ENCODE measurements at regions not wholly inside any gene's neighbourhood (a gene's known extent, or its start where the extent isn't known, plus 50 kb on each side); places are given as distances from the start of the nearest gene placed in this dataset.
"Not testable (repeated sequence)": the region's sequence is repeated elsewhere in the genome, so short reads cannot be mapped to it uniquely, and the experiment has no call there.

DNA sequence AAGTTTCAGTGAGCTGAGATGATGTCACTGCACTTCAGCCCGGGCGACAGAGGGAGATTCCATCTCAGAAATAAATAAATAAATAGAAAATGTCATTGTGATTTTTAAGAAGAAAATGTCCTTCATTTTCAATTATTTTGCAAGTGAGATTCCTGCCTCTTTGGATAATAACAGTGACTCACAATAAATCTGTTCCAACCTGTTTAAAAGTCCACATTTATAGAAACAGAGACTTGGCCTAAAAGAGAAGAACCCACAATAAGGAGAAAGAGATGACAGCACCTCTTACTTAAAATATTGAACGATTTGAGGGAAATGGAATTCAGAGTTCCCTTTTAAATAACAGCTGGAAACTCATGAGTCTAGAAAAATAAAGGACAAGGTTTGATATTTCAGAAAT is 373.4 kb upstream of the NOX3 start:
- no peak overlapping the region for H3K4me3 Mint-ChIP-seq
- Histone ChIP-seq H3K27me3 (ENCODE audit: control insufficient read depth, insufficient read depth, low read length) (no peaks in the 10 kb centered on the region), H3K4me1 (ENCODE audit: control insufficient read depth, insufficient read depth, low read length, poor library complexity, severe bottlenecking) (no peaks in the 10 kb centered on the region), H3K27ac (ENCODE audit: insufficient read depth, low read length, poor library complexity, severe bottlenecking) (no peak overlapping the region), H3K4me3 (ENCODE audit: low read depth, low read length) (no peak overlapping the region), H3K36me3 (ENCODE audit: control insufficient read depth, insufficient read depth, low read length) (no peaks in the 10 kb centered on the region), H3K9me3 (ENCODE audit: control insufficient read depth in 2 of 2, low read length in 2 of 2) (no peaks in the 10 kb centered on the region)
- no peaks in the 10 kb centered on the region for H3K36me3 Mint-ChIP-seq
- H3K9me3 Mint-ChIP-seq, result peaks cover 0 to 6% (median 0%) of the 10 kb centered on the region in 7 donors
- DNase-seq (no peak), ATAC-seq (ENCODE audit: low read depth in 2 of 2) (no peak)
- no peak overlapping the region for H3K27ac Mint-ChIP-seq
- no peaks in the 10 kb centered on the region for H3K4me1 Mint-ChIP-seq
- H3K27me3 Mint-ChIP-seq, result peaks cover 6% of the 10 kb centered on the region

DNA sequence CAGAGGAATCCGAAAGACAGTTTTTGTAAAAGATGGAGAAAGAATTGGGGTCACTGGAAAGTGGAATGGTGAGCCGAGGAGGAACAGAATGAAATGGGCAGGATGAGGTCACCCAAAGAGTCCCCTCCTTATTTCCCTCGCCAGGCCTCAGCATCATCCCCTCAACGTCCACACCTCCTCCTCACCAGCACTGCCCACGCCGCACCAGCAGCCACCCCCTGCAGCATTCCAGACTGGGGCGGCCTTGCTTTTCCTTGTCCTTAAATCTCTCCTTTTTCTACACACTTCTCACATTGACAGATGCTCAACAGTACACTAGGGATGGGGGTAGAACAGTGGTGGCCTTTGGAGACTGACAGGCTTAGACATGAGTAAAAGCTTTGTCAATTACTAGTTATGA is 363.1 kb upstream of the NOX3 start:
- no peaks in the 10 kb centered on the region for H3K36me3 Mint-ChIP-seq
- H3K4me3 ChIP-seq (ENCODE audit: low read depth, low read length), result no peak overlapping the region
- H3K4me3 Mint-ChIP-seq, result no peak overlapping the region
- no peaks in the 10 kb centered on the region for H3K4me1 ChIP-seq (ENCODE audit: control insufficient read depth, insufficient read depth, low read length, poor library complexity, severe bottlenecking)
- H3K9me3 Mint-ChIP-seq, result peaks cover 0 to 2% (median 0%) of the 10 kb centered on the region in 7 donors
- DNase-seq (no peak), ATAC-seq (ENCODE audit: low read depth in 2 of 2) (no peak)
- H3K27ac Mint-ChIP-seq, result no peak overlapping the region
- no peaks in the 10 kb centered on the region for H3K9me3 ChIP-seq (ENCODE audit: control insufficient read depth in 2 of 2, low read length in 2 of 2)
- H3K36me3 ChIP-seq (ENCODE audit: control insufficient read depth, insufficient read depth, low read length), result no peaks in the 10 kb centered on the region
- peaks cover 5% of the 10 kb centered on the region for H3K27me3 Mint-ChIP-seq
- H3K27me3 ChIP-seq (ENCODE audit: control insufficient read depth, insufficient read depth, low read length), result no peaks in the 10 kb centered on the region
- H3K27ac ChIP-seq (ENCODE audit: insufficient read depth, low read length, poor library complexity, severe bottlenecking), result no peak overlapping the region
- no peaks in the 10 kb centered on the region for H3K4me1 Mint-ChIP-seq

DNA sequence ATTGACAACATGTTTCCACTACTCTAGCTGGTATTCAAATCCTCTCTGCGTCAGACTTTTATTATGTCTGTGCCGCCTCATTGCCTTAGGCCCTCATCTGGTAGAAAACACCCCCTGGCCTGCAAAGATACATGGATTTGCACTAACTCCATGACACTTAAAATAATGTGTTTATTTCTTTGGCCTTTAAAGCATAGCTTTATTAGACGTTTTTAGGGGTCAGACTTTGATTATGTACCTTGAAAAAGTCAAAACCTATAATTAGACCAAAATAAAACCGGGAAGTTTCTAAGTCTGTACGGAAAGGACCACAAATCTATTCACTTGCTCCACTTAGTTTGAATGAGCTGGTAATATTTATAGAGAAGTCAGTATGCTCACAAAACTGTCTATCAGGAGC is 357.9 kb upstream of the NOX3 start:
- no peaks in the 10 kb centered on the region for H3K4me1 Mint-ChIP-seq
- peaks cover 0 to 2% (median 0%) of the 10 kb centered on the region in 7 donors for H3K9me3 Mint-ChIP-seq
- Histone ChIP-seq H3K4me3 (ENCODE audit: low read depth, low read length) (no peak overlapping the region), H3K27ac (ENCODE audit: insufficient read depth, low read length, poor library complexity, severe bottlenecking) (no peak overlapping the region), H3K36me3 (ENCODE audit: control insufficient read depth, insufficient read depth, low read length) (no peaks in the 10 kb centered on the region), H3K27me3 (ENCODE audit: control insufficient read depth, insufficient read depth, low read length) (no peaks in the 10 kb centered on the region), H3K9me3 (ENCODE audit: control insufficient read depth in 2 of 2, low read length in 2 of 2) (no peaks in the 10 kb centered on the region), H3K4me1 (ENCODE audit: control insufficient read depth, insufficient read depth, low read length, poor library complexity, severe bottlenecking) (no peaks in the 10 kb centered on the region)
- H3K27me3 Mint-ChIP-seq, result no peaks in the 10 kb centered on the region
- DNase-seq, result no peak
- ATAC-seq (ENCODE audit: low read depth in 2 of 2), result no peak
- no peak overlapping the region for H3K4me3 Mint-ChIP-seq
- H3K27ac Mint-ChIP-seq, result no peak overlapping the region
- no peaks in the 10 kb centered on the region for H3K36me3 Mint-ChIP-seq

DNA sequence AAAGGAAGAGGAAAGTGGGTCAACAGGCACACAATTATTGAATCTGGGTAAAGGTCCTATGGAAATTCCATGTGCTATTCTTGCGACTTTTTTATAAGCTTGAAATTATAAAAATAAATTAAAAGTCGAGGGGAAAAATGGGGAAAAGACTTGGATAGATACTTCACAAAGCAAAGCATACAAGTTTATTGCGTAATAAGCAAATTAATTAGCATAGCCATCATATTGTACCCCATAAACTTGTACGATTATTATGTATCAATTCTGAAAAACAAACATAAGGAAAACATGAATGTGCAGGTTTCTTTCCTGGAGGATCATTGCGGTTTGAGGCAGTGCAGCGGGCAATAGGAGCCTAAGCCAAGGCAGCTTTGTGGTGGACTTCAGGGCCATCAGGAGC is 351.6 kb upstream of the NOX3 start:
- H3K9me3 Mint-ChIP-seq, result peaks cover 0 to 5% (median 0%) of the 10 kb centered on the region in 7 donors
- no peaks in the 10 kb centered on the region for H3K36me3 Mint-ChIP-seq
- DNase-seq (no peak), ATAC-seq (ENCODE audit: low read depth in 2 of 2) (no peak)
- no peak overlapping the region for H3K27ac Mint-ChIP-seq
- Histone ChIP-seq H3K27me3 (ENCODE audit: control insufficient read depth, insufficient read depth, low read length) (no peaks in the 10 kb centered on the region), H3K36me3 (ENCODE audit: control insufficient read depth, insufficient read depth, low read length) (no peaks in the 10 kb centered on the region), H3K4me3 (ENCODE audit: low read depth, low read length) (no peak overlapping the region), H3K4me1 (ENCODE audit: control insufficient read depth, insufficient read depth, low read length, poor library complexity, severe bottlenecking) (no peaks in the 10 kb centered on the region), H3K27ac (ENCODE audit: insufficient read depth, low read length, poor library complexity, severe bottlenecking) (no peak overlapping the region), H3K9me3 (ENCODE audit: control insufficient read depth in 2 of 2, low read length in 2 of 2) (no peaks in the 10 kb centered on the region)
- H3K4me3 Mint-ChIP-seq, result no peak overlapping the region
- H3K4me1 Mint-ChIP-seq, result no peaks in the 10 kb centered on the region
- H3K27me3 Mint-ChIP-seq, result peaks cover 4% of the 10 kb centered on the region

DNA sequence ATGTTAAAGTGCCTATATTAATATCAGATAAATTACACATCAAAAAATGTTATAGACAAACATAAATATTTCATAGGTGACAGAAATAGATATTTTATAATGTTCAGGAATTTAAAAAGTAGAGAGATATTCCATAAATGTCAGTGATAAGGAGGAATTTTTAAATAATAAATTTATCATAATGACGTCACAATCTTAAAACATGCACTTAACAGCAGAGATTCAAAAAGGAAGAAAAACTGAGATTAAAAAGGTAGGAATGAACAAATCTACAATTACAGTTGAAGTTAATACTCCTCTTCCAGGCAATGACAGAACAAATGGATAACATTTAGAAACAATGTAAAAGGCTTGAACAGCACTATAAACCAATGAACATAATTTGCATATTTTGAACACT is 345.4 kb upstream of the NOX3 start:
- Mint-ChIP-seq H3K4me3 (no peak overlapping the region), H3K4me1 (no peaks in the 10 kb centered on the region), H3K27ac (no peak overlapping the region), H3K9me3 (peaks cover 0 to 4% (median 0%) of the 10 kb centered on the region in 7 donors), H3K27me3 (peaks cover 4% of the 10 kb centered on the region), H3K36me3 (no peaks in the 10 kb centered on the region)
- H3K36me3 ChIP-seq (ENCODE audit: control insufficient read depth, insufficient read depth, low read length), result no peaks in the 10 kb centered on the region
- H3K4me3 ChIP-seq (ENCODE audit: low read depth, low read length), result no peak overlapping the region
- ATAC-seq (ENCODE audit: low read depth in 2 of 2) (no peak), DNase-seq (no peak)
- no peaks in the 10 kb centered on the region for H3K9me3 ChIP-seq (ENCODE audit: control insufficient read depth in 2 of 2, low read length in 2 of 2)
- H3K4me1 ChIP-seq (ENCODE audit: control insufficient read depth, insufficient read depth, low read length, poor library complexity, severe bottlenecking), result no peaks in the 10 kb centered on the region
- H3K27ac ChIP-seq (ENCODE audit: insufficient read depth, low read length, poor library complexity, severe bottlenecking), result no peak overlapping the region
- H3K27me3 ChIP-seq (ENCODE audit: control insufficient read depth, insufficient read depth, low read length), result no peaks in the 10 kb centered on the region

DNA sequence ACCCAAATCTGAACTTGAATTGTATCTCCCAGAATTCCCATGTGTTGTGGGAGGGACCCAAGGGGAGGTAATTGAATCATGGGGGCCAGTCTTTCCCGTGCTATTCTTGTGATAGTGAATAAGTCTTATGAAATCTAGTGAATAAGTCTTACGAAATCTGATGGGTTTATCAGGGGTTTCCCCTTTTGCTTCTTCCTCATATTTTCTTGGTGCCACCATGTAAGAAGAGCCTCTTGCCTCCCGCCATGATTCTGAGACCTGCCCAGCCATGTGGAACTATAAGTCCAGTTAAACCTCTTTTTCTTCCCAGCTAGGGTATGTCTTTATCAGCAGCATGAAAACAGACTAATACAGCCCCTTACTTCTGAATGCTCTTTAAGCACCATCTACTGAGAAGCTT is 343.2 kb upstream of the NOX3 start:
- H3K36me3 Mint-ChIP-seq; H3K27ac Mint-ChIP-seq; H3K9me3 Mint-ChIP-seq; DNase-seq; H3K4me1 Mint-ChIP-seq; H3K4me1 ChIP-seq (ENCODE audit: control insufficient read depth, insufficient read depth, low read length, poor library complexity, severe bottlenecking); H3K4me3 Mint-ChIP-seq; ATAC-seq (ENCODE audit: low read depth in 2 of 2); H3K27me3 Mint-ChIP-seq; H3K27me3 ChIP-seq (ENCODE audit: control insufficient read depth, insufficient read depth, low read length); H3K36me3 ChIP-seq (ENCODE audit: control insufficient read depth, insufficient read depth, low read length); H3K27ac ChIP-seq (ENCODE audit: insufficient read depth, low read length, poor library complexity, severe bottlenecking); H3K9me3 ChIP-seq (ENCODE audit: control insufficient read depth in 2 of 2, low read length in 2 of 2); H3K4me3 ChIP-seq (ENCODE audit: low read depth, low read length): not testable (repeated sequence)

DNA sequence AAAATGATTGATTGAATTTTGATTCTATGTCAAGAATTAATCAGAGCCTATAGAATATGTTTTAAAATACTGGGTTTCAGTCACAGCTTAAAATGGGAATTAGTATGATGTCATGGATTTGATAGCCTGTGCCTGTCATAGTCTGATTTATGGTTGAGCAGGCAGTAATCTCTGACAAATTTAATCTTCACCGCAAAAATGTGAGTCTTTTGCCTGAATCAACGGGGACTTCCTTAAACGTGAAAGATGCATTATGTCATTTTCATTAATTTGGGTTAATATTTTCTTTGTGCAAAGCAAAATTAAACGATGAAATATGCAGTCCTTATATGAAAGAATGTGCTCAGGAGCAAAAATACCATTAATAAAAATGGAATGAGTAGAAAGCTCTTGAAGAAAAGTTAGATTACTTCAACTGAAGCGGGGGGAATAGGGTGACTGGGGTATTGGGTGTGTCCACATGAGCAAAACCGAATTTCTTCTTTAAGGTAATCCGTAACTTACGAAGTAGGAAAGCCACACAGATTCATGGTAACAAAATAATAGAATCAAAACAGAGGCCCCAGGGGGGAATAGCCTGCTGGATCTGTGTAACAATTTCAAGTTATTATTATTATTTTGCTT is 339.6 kb upstream of the NOX3 start:
- Histone ChIP-seq H3K9me3 (ENCODE audit: control insufficient read depth in 2 of 2, low read length in 2 of 2) (no peaks in the 10 kb centered on the region), H3K4me3 (ENCODE audit: low read depth, low read length) (no peak overlapping the region), H3K27ac (ENCODE audit: insufficient read depth, low read length, poor library complexity, severe bottlenecking) (no peak overlapping the region), H3K4me1 (ENCODE audit: control insufficient read depth, insufficient read depth, low read length, poor library complexity, severe bottlenecking) (no peaks in the 10 kb centered on the region), H3K27me3 (ENCODE audit: control insufficient read depth, insufficient read depth, low read length) (no peaks in the 10 kb centered on the region), H3K36me3 (ENCODE audit: control insufficient read depth, insufficient read depth, low read length) (no peaks in the 10 kb centered on the region)
- Mint-ChIP-seq H3K27me3 (peaks cover 4% of the 10 kb centered on the region), H3K9me3 (peaks cover 0 to 4% (median 0%) of the 10 kb centered on the region in 7 donors), H3K4me1 (no peaks in the 10 kb centered on the region), H3K4me3 (no peak overlapping the region), H3K36me3 (no peaks in the 10 kb centered on the region), H3K27ac (no peak overlapping the region)
- DNase-seq, result no peak
- no peak for ATAC-seq (ENCODE audit: low read depth in 2 of 2)

DNA sequence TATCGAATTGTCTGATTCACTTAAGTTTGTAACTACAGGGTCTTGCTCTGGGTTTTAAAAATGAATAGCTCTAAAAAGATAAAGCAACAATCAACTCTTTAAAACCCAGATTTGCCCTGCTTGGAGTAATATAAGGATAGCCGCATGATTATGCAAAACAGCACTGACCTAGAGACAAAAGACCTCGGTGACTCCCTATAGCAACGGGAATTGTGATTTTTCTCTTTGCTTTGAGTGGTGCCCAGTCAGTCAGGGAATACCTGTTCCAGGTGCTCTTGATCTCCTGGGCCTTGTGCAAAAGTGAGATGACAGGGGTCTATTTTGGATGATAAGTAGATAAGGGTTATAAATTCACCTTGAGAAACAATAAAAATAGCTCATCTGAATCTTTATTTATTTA is 336.3 kb upstream of the NOX3 start:
- Mint-ChIP-seq H3K27ac (no peak overlapping the region), H3K4me3 (no peak overlapping the region), H3K9me3 (peaks cover 0 to 8% (median 3%) of the 10 kb centered on the region in 7 donors), H3K4me1 (no peaks in the 10 kb centered on the region), H3K27me3 (no peaks in the 10 kb centered on the region), H3K36me3 (peaks cover 2% of the 10 kb centered on the region)
- no peaks in the 10 kb centered on the region for H3K9me3 ChIP-seq (ENCODE audit: control insufficient read depth in 2 of 2, low read length in 2 of 2)
- H3K27ac ChIP-seq (ENCODE audit: insufficient read depth, low read length, poor library complexity, severe bottlenecking), result no peak overlapping the region
- no peaks in the 10 kb centered on the region for H3K4me1 ChIP-seq (ENCODE audit: control insufficient read depth, insufficient read depth, low read length, poor library complexity, severe bottlenecking)
- H3K36me3 ChIP-seq (ENCODE audit: control insufficient read depth, insufficient read depth, low read length), result no peaks in the 10 kb centered on the region
- H3K4me3 ChIP-seq (ENCODE audit: low read depth, low read length), result no peak overlapping the region
- H3K27me3 ChIP-seq (ENCODE audit: control insufficient read depth, insufficient read depth, low read length), result no peaks in the 10 kb centered on the region
- ATAC-seq (ENCODE audit: low read depth in 2 of 2), result no peak
- DNase-seq, result no peak

Data from CD4-positive, CD25-positive, alpha-beta regulatory T cell (primary cell).